HFF-Myc (cell line): ENCODE measurements at regions not wholly inside any gene's neighbourhood (a gene's known extent, or its start where the extent isn't known, plus 50 kb on each side); places are given as distances from the start of the nearest gene placed in this dataset.

Experiments used
- DNase-seq: peaks from one replicate; pipeline ENCODE4 v3.0.0-alpha.2; 2011; ENCODE audit warnings: low read depth; ENCODE audit errors: extremely low read depth
- H3K4me3 ChIP-seq: replicated peaks from 2 replicates; pipeline ENCODE4 v1.5.1; 2011; ENCODE audit warnings: low read depth, mild to moderate bottlenecking, control low read depth, low read length
- CTCF ChIP-seq: IDR thresholded peaks from 2 replicates; pipeline ENCODE4 v1.5.1; 2012; ENCODE audit warnings: mild to moderate bottlenecking, low read depth, low read length, control low read depth; ENCODE audit errors: missing control alignments

- TF ChIP-seq CTCF: no peak
- no peak overlapping the region for H3K4me3 ChIP-seq
- DNase-seq: no peak
Measured at GRCh38 chr7:110604206-110604605, 486.7 kb upstream of the LRRN3 start.

GRCh38 chr7:110604885-110605284 lies 486.0 kb upstream of the LRRN3 start:
- no peak overlapping the region for H3K4me3 ChIP-seq
- TF ChIP-seq CTCF: no peak
- DNase-seq: no peak

- no peak for TF ChIP-seq CTCF
- DNase-seq: no peak
- H3K4me3 ChIP-seq: no peak overlapping the region
Measured at GRCh38 chr7:110607050-110607857, 483.7 kb upstream of the LRRN3 start.

GRCh38 chr7:110609336-110609735 lies 481.6 kb upstream of the LRRN3 start:
- no peak for DNase-seq
- TF ChIP-seq CTCF: no peak
- no peak overlapping the region for H3K4me3 ChIP-seq

GRCh38 chr7:110612680-110613079 lies 478.2 kb upstream of the LRRN3 start:
- H3K4me3 ChIP-seq: no peak overlapping the region
- DNase-seq: no peak
- no peak for TF ChIP-seq CTCF
